Neural progenitor cell (in vitro differentiated cells): ENCODE measurements at regions not wholly inside any gene's neighbourhood (a gene's known extent, or its start where the extent isn't known, plus 50 kb on each side); places are given as distances from the start of the nearest gene placed in this dataset.

Experiments used
- DNase-seq: peaks from one replicate; pipeline ENCODE4 v3.0.0-alpha.2; 2016; ENCODE audit warnings: low spot score
- H2AFZ ChIP-seq: fragments of 200-600 bp; sonication (generic); replicated peaks from 2 replicates; pipeline ENCODE4 v1.6.1; 2016; ENCODE audit warnings: antibody characterized with exemption
- H3F3A ChIP-seq: fragments of 200-600 bp; sonication (generic); 2 replicates; pipeline ENCODE4 v1.6.1; 2016; ENCODE audit warnings: antibody characterized with exemption, low read depth
- H3K27ac ChIP-seq: fragments of 200-600 bp; sonication (generic); 2 replicates; pipeline ENCODE4 v1.5.1; 2016; ENCODE audit warnings: mild to moderate bottlenecking
- H3K27me3 ChIP-seq: fragments of 200-600 bp; sonication (generic); 2 replicates; pipeline ENCODE4 v1.6.1; 2016; ENCODE audit warnings: mild to moderate bottlenecking, moderate library complexity
- H3K36me3 ChIP-seq: fragments of 200-600 bp; sonication (generic); 2 replicates; pipeline ENCODE4 v1.5.1; 2016
- H3K4me1 ChIP-seq: fragments of 200-600 bp; sonication (generic); 2 replicates; pipeline ENCODE4 v1.6.1; 2016; ENCODE audit warnings: mixed run types
- H3K4me2 ChIP-seq: fragments of 200-600 bp; sonication (generic); 2 replicates; pipeline ENCODE4 v1.6.1; 2016
- H3K4me3 ChIP-seq: fragments of 200-600 bp; sonication (generic); 2 replicates; pipeline ENCODE4 v1.5.1; 2016
- H3K79me2 ChIP-seq: fragments of 200-600 bp; sonication (generic); 2 replicates; pipeline ENCODE4 v1.6.1; 2016; ENCODE audit warnings: low read depth
- H3K9ac ChIP-seq: fragments of 200-600 bp; sonication (generic); 2 replicates; pipeline ENCODE4 v1.6.1; 2016
- H3K9me3 ChIP-seq: fragments of 200-600 bp; sonication (generic); 2 replicates; pipeline ENCODE4 v1.5.1; 2016; ENCODE audit warnings: low read depth
- H4K20me1 ChIP-seq: fragments of 200-600 bp; sonication (generic); 2 replicates; pipeline ENCODE4 v1.6.1; 2016; ENCODE audit warnings: low read depth
- H3K27ac Mint-ChIP-seq: 3 replicates; pipeline ENCODE4 v1.8.0; 2021; ENCODE audit warnings: mixed read lengths
- H3K27me3 Mint-ChIP-seq: 2 replicates; pipeline ENCODE4 v1.8.0; 2022; ENCODE audit warnings: low read depth, mild to moderate bottlenecking, inconsistent platforms, moderate library complexity, mixed read lengths; ENCODE audit not compliant: insufficient read depth
- H3K36me3 Mint-ChIP-seq: 3 replicates; pipeline ENCODE4 v1.8.0; 2021; ENCODE audit warnings: mixed read lengths
- H3K4me1 Mint-ChIP-seq: 3 replicates; pipeline ENCODE4 v1.8.0; 2021; ENCODE audit warnings: mixed read lengths
- H3K4me3 Mint-ChIP-seq: 3 replicates; pipeline ENCODE4 v1.8.0; 2021; ENCODE audit warnings: mild to moderate bottlenecking, moderate library complexity, mixed read lengths
- H3K9me3 Mint-ChIP-seq: 3 replicates; pipeline ENCODE4 v1.8.0; 2020; ENCODE audit warnings: mixed read lengths
- CTCF ChIP-seq: fragments of 200-600 bp; sonication (generic); IDR thresholded peaks from 2 replicates; pipeline ENCODE4 v1.5.1; 2017; ENCODE audit warnings: antibody characterized with exemption, mild to moderate bottlenecking
- EZH2 ChIP-seq: fragments of 200-600 bp; sonication (generic); IDR thresholded peaks from 2 replicates; pipeline ENCODE4 v1.6.1; 2017; ENCODE audit warnings: antibody characterized with exemption, mild to moderate bottlenecking, moderate library complexity
- EZH2phosphoT487 ChIP-seq: fragments of 200-600 bp; sonication (generic); IDR thresholded peaks from 2 replicates; pipeline ENCODE4 v1.6.1; 2017; ENCODE audit warnings: antibody characterized with exemption

GRCh38 chr1:187977298-187977697, 1148.5 kb downstream of the PLA2G4A start:
- Mint-ChIP-seq H3K4me1 (no peaks in the 10 kb centered on the region), H3K27me3 (no peaks in the 10 kb centered on the region), H3K4me3 (no peak overlapping the region), H3K27ac (no peak overlapping the region), H3K36me3 (no peaks in the 10 kb centered on the region), H3K9me3 (no peaks in the 10 kb centered on the region)
- H3K9me3 ChIP-seq = no peaks in the 10 kb centered on the region
- H2AFZ ChIP-seq = no peak overlapping the region
- H3K27ac ChIP-seq = no peak overlapping the region
- H3K4me1 ChIP-seq = no peaks in the 10 kb centered on the region
- no peaks in the 10 kb centered on the region for H3K36me3 ChIP-seq
- no peak overlapping the region for H3K9ac ChIP-seq
- TF ChIP-seq CTCF (no peak), EZH2phosphoT487 (no peak), EZH2 (no peak)
- no peaks in the 10 kb centered on the region for H3F3A ChIP-seq
- H4K20me1 ChIP-seq = no peaks in the 10 kb centered on the region
- H3K79me2 ChIP-seq = no peaks in the 10 kb centered on the region
- H3K4me2 ChIP-seq = no peak overlapping the region
- no peak for DNase-seq
- H3K4me3 ChIP-seq = no peak overlapping the region
- H3K27me3 ChIP-seq = no peaks in the 10 kb centered on the region

- Histone ChIP-seq H2AFZ (peak overlapping the region; percentile 45), H3K9ac (no peak overlapping the region)
- no peak overlapping the region for H3K27ac Mint-ChIP-seq
Observed at GRCh38 chr1:187985145-187985896, 1156.6 kb downstream of the PLA2G4A start.

GRCh38 chr1:187985897-187986654, 1157.3 kb downstream of the PLA2G4A start:
- Histone ChIP-seq H3K27me3 (no peaks in the 10 kb centered on the region), H3K36me3 (no peaks in the 10 kb centered on the region), H4K20me1 (no peaks in the 10 kb centered on the region), H3K4me2 (no peak overlapping the region), H3K79me2 (no peaks in the 10 kb centered on the region), H2AFZ (peak overlapping the region; percentile 45), H3K9me3 (no peaks in the 10 kb centered on the region), H3K4me1 (no peaks in the 10 kb centered on the region), H3F3A (no peaks in the 10 kb centered on the region), H3K4me3 (no peak overlapping the region), H3K9ac (no peak overlapping the region), H3K27ac (no peak overlapping the region)
- Mint-ChIP-seq H3K27ac (no peak overlapping the region), H3K4me3 (no peak overlapping the region), H3K4me1 (peaks cover 9% of the 10 kb centered on the region), H3K36me3 (no peaks in the 10 kb centered on the region), H3K9me3 (no peaks in the 10 kb centered on the region), H3K27me3 (no peaks in the 10 kb centered on the region)
- no peak for TF ChIP-seq EZH2phosphoT487
- TF ChIP-seq EZH2 = no peak
- no peak for TF ChIP-seq CTCF
- DNase-seq = no peak

More at GRCh38 chr1:187985145-187985896, 1156.6 kb downstream of the PLA2G4A start:
- Histone ChIP-seq H3K4me1 (no peaks in the 10 kb centered on the region), H3K27me3 (no peaks in the 10 kb centered on the region), H3K4me2 (no peak overlapping the region), H3K36me3 (no peaks in the 10 kb centered on the region), H3K9me3 (no peaks in the 10 kb centered on the region), H3F3A (no peaks in the 10 kb centered on the region), H3K79me2 (no peaks in the 10 kb centered on the region), H4K20me1 (no peaks in the 10 kb centered on the region), H3K4me3 (no peak overlapping the region), H3K27ac (no peak overlapping the region)
- H3K9me3 Mint-ChIP-seq = no peaks in the 10 kb centered on the region
- H3K36me3 Mint-ChIP-seq = no peaks in the 10 kb centered on the region
- TF ChIP-seq CTCF = no peak
- no peak for TF ChIP-seq EZH2phosphoT487
- no peak for DNase-seq
- H3K4me1 Mint-ChIP-seq = peaks cover 9% of the 10 kb centered on the region
- H3K4me3 Mint-ChIP-seq = no peak overlapping the region
- no peaks in the 10 kb centered on the region for H3K27me3 Mint-ChIP-seq
